ENCODE measurements at regions not wholly inside any gene's neighbourhood (a gene's known extent, or its start where the extent isn't known, plus 50 kb on each side); places are given as distances from the start of the nearest gene placed in this dataset.

- no peak for DNase-seq
- Histone ChIP-seq H3K4me2 (ENCODE audit: low read length) (no peak overlapping the region), H3K4me3 (ENCODE audit: low read depth, low read length) (no peak overlapping the region), H4K12ac (ENCODE audit: low read depth, low read length) (no peak overlapping the region), H3K9me3 (ENCODE audit: insufficient read depth, low read depth, low read length) (peaks cover 2% of the 10 kb centered on the region), H3K79me1 (ENCODE audit: low read length) (peaks cover 12% of the 10 kb centered on the region), H3K14ac (ENCODE audit: low read length) (no peak overlapping the region), H4K8ac (ENCODE audit: low read depth, low read length) (no peak overlapping the region), H3K79me2 (ENCODE audit: control insufficient read depth, insufficient read depth, low read length, poor library complexity) (peaks cover 4% of the 10 kb centered on the region), H2BK120ac (ENCODE audit: insufficient read depth, low read length, poor library complexity) (no peak overlapping the region), H2AFZ (ENCODE audit: insufficient read depth, low read length, poor library complexity) (no peak overlapping the region), H3K4ac (ENCODE audit: low read depth, low read length) (no peak overlapping the region), H2BK12ac (ENCODE audit: low read length) (no peak overlapping the region), H3K18ac (ENCODE audit: low read length) (no peak overlapping the region), H3K4me1 (ENCODE audit: control insufficient read depth in 1 of 2, insufficient read depth in 2 of 2, low read length in 2 of 2) (peaks cover 23 to 36% of the 10 kb centered on the region in 2 experiments), H3K9ac (ENCODE audit: low read length) (no peak overlapping the region), H3K36me3 (ENCODE audit: control insufficient read depth in 1 of 2, insufficient read depth in 2 of 2, low read length in 2 of 2) (no peaks in the 10 kb centered on the region), H2AK5ac (ENCODE audit: low read length) (no peak overlapping the region), H2BK5ac (ENCODE audit: low read depth, low read length, poor library complexity) (no peak overlapping the region), H3K27me3 (ENCODE audit: insufficient read depth, low read length) (no peaks in the 10 kb centered on the region), H3K27ac (ENCODE audit: low read depth, low read length) (no peak overlapping the region), H4K91ac (ENCODE audit: low read depth, low read length) (no peak overlapping the region), H3K23ac (ENCODE audit: low read length) (no peak overlapping the region)
- no CpG with 5 or more reads among the region's 7 CpGs for WGBS (ENCODE audit: extremely low coverage, insufficient coverage, insufficient read length)
Measured at GRCh38 chr6:43848671-43849391, 78.8 kb downstream of the VEGFA start.

- H3K9ac ChIP-seq (ENCODE audit: low read length) = no peak overlapping the region
- H3K79me1 ChIP-seq (ENCODE audit: low read length) = peaks cover 12% of the 10 kb centered on the region
- no peaks in the 10 kb centered on the region for H3K27me3 ChIP-seq (ENCODE audit: insufficient read depth, low read length)
- H3K9me3 ChIP-seq (ENCODE audit: insufficient read depth, low read depth, low read length) = peaks cover 2% of the 10 kb centered on the region
- no peaks in the 10 kb centered on the region for H3K36me3 ChIP-seq (ENCODE audit: control insufficient read depth in 1 of 2, insufficient read depth in 2 of 2, low read length in 2 of 2)
- no peak for DNase-seq
- no peak overlapping the region for H2BK12ac ChIP-seq (ENCODE audit: low read length)
- no peak overlapping the region for H3K14ac ChIP-seq (ENCODE audit: low read length)
- H4K8ac ChIP-seq (ENCODE audit: low read depth, low read length) = no peak overlapping the region
- H2AFZ ChIP-seq (ENCODE audit: insufficient read depth, low read length, poor library complexity) = no peak overlapping the region
- H3K79me2 ChIP-seq (ENCODE audit: control insufficient read depth, insufficient read depth, low read length, poor library complexity) = peaks cover 4% of the 10 kb centered on the region
- H3K4me3 ChIP-seq (ENCODE audit: low read depth, low read length) = no peak overlapping the region
- WGBS (ENCODE audit: extremely low coverage, insufficient coverage, insufficient read length) = 100% methylated on average over 1 of the region's 5 CpGs
- H2BK120ac ChIP-seq (ENCODE audit: insufficient read depth, low read length, poor library complexity) = no peak overlapping the region
- no peak overlapping the region for H3K4me2 ChIP-seq (ENCODE audit: low read length)
- no peak overlapping the region for H3K23ac ChIP-seq (ENCODE audit: low read length)
- H3K4me1 ChIP-seq (ENCODE audit: control insufficient read depth in 1 of 2, insufficient read depth in 2 of 2, low read length in 2 of 2) = peaks cover 23 to 34% of the 10 kb centered on the region in 2 experiments
- no peak overlapping the region for H4K91ac ChIP-seq (ENCODE audit: low read depth, low read length)
- no peak overlapping the region for H2BK5ac ChIP-seq (ENCODE audit: low read depth, low read length, poor library complexity)
- H3K27ac ChIP-seq (ENCODE audit: low read depth, low read length) = no peak overlapping the region
- no peak overlapping the region for H2AK5ac ChIP-seq (ENCODE audit: low read length)
- no peak overlapping the region for H3K18ac ChIP-seq (ENCODE audit: low read length)
- no peak overlapping the region for H4K12ac ChIP-seq (ENCODE audit: low read depth, low read length)
- no peak overlapping the region for H3K4ac ChIP-seq (ENCODE audit: low read depth, low read length)
Measured at GRCh38 chr6:43847741-43848630, 78.0 kb downstream of the VEGFA start.

- Histone ChIP-seq H2BK120ac (ENCODE audit: insufficient read depth, low read length, poor library complexity) (no peak overlapping the region), H3K4me2 (ENCODE audit: low read length) (no peak overlapping the region), H4K8ac (ENCODE audit: low read depth, low read length) (no peak overlapping the region), H2BK12ac (ENCODE audit: low read length) (no peak overlapping the region), H3K14ac (ENCODE audit: low read length) (no peak overlapping the region), H4K91ac (ENCODE audit: low read depth, low read length) (no peak overlapping the region), H3K36me3 (ENCODE audit: control insufficient read depth in 1 of 2, insufficient read depth in 2 of 2, low read length in 2 of 2) (no peaks in the 10 kb centered on the region), H3K27me3 (ENCODE audit: insufficient read depth, low read length) (no peaks in the 10 kb centered on the region), H2AK5ac (ENCODE audit: low read length) (no peak overlapping the region), H3K4me3 (ENCODE audit: low read depth, low read length) (no peak overlapping the region), H3K79me1 (ENCODE audit: low read length) (peaks cover 12% of the 10 kb centered on the region), H3K23ac (ENCODE audit: low read length) (no peak overlapping the region), H2AFZ (ENCODE audit: insufficient read depth, low read length, poor library complexity) (no peak overlapping the region), H3K4me1 (ENCODE audit: control insufficient read depth in 1 of 2, insufficient read depth in 2 of 2, low read length in 2 of 2) (peaks cover 14 to 24% of the 10 kb centered on the region in 2 experiments), H3K79me2 (ENCODE audit: control insufficient read depth, insufficient read depth, low read length, poor library complexity) (peaks cover 4% of the 10 kb centered on the region), H3K9me3 (ENCODE audit: insufficient read depth, low read depth, low read length) (peaks cover 2% of the 10 kb centered on the region), H2BK5ac (ENCODE audit: low read depth, low read length, poor library complexity) (no peak overlapping the region), H3K9ac (ENCODE audit: low read length) (no peak overlapping the region), H3K18ac (ENCODE audit: low read length) (no peak overlapping the region), H4K12ac (ENCODE audit: low read depth, low read length) (no peak overlapping the region), H3K27ac (ENCODE audit: low read depth, low read length) (no peak overlapping the region), H3K4ac (ENCODE audit: low read depth, low read length) (no peak overlapping the region)
- DNase-seq = peak; percentile 61 to 76
- WGBS (ENCODE audit: extremely low coverage, insufficient coverage, insufficient read length) = no CpG with 5 or more reads among the region's 8 CpGs
Measured at GRCh38 chr6:43846556-43846955, 76.5 kb downstream of the VEGFA start.

GRCh38 chr6:43845646-43846045 is 75.6 kb downstream of the VEGFA start:
- Histone ChIP-seq H3K79me1 (ENCODE audit: low read length) (peaks cover 5% of the 10 kb centered on the region), H2BK120ac (ENCODE audit: insufficient read depth, low read length, poor library complexity) (no peak overlapping the region), H3K4me3 (ENCODE audit: low read depth, low read length) (no peak overlapping the region)

More at GRCh38 chr6:43845646-43846045, 75.6 kb downstream of the VEGFA start:
- no peaks in the 10 kb centered on the region for H3K27me3 ChIP-seq (ENCODE audit: insufficient read depth, low read length)
- H3K9ac ChIP-seq (ENCODE audit: low read length) = no peak overlapping the region
- no peak overlapping the region for H2BK5ac ChIP-seq (ENCODE audit: low read depth, low read length, poor library complexity)
- no peak overlapping the region for H3K23ac ChIP-seq (ENCODE audit: low read length)
- H2AK5ac ChIP-seq (ENCODE audit: low read length) = no peak overlapping the region
- H3K9me3 ChIP-seq (ENCODE audit: insufficient read depth, low read depth, low read length) = peaks cover 2% of the 10 kb centered on the region
- no peak overlapping the region for H3K4me2 ChIP-seq (ENCODE audit: low read length)
- no peak overlapping the region for H4K91ac ChIP-seq (ENCODE audit: low read depth, low read length)
- no CpG with 5 or more reads among the region's 3 CpGs for WGBS (ENCODE audit: extremely low coverage, insufficient coverage, insufficient read length)
- no peaks in the 10 kb centered on the region for H3K36me3 ChIP-seq (ENCODE audit: control insufficient read depth in 1 of 2, insufficient read depth in 2 of 2, low read length in 2 of 2)
- no peak overlapping the region for H4K8ac ChIP-seq (ENCODE audit: low read depth, low read length)
- no peak overlapping the region for H3K18ac ChIP-seq (ENCODE audit: low read length)
- no peak overlapping the region for H3K14ac ChIP-seq (ENCODE audit: low read length)
- H3K79me2 ChIP-seq (ENCODE audit: control insufficient read depth, insufficient read depth, low read length, poor library complexity) = peaks cover 2% of the 10 kb centered on the region
- H3K4ac ChIP-seq (ENCODE audit: low read depth, low read length) = no peak overlapping the region
- H3K4me1 ChIP-seq (ENCODE audit: control insufficient read depth in 1 of 2, insufficient read depth in 2 of 2, low read length in 2 of 2) = peaks cover 6 to 15% of the 10 kb centered on the region in 2 experiments
- no peak overlapping the region for H4K12ac ChIP-seq (ENCODE audit: low read depth, low read length)
- DNase-seq = peak; percentile 26 to 56
- no peak overlapping the region for H2AFZ ChIP-seq (ENCODE audit: insufficient read depth, low read length, poor library complexity)
- H3K27ac ChIP-seq (ENCODE audit: low read depth, low read length) = no peak overlapping the region
- H2BK12ac ChIP-seq (ENCODE audit: low read length) = no peak overlapping the region

Data from trophoblast cell (in vitro differentiated cells and primary cell).